HG02610 (cell line): ENCODE measurements at regions not wholly inside any gene's neighbourhood (a gene's known extent, or its start where the extent isn't known, plus 50 kb on each side); places are given as distances from the start of the nearest gene placed in this dataset.
A peak's percentile ranks its signal among the peaks of the same experiment; 100 is the strongest.
"Not testable (repeated sequence)": the region's sequence is repeated elsewhere in the genome, so short reads cannot be mapped to it uniquely, and the experiment has no call there.

Experiments used
- ATAC-seq: cut with Tn5 transposase; IDR thresholded peaks from one replicate; pipeline ENCODE4 v1.9.1; 2021; ENCODE audit warnings: mild to moderate bottlenecking, moderate library complexity; ENCODE audit not compliant: unreplicated experiment

DNA sequence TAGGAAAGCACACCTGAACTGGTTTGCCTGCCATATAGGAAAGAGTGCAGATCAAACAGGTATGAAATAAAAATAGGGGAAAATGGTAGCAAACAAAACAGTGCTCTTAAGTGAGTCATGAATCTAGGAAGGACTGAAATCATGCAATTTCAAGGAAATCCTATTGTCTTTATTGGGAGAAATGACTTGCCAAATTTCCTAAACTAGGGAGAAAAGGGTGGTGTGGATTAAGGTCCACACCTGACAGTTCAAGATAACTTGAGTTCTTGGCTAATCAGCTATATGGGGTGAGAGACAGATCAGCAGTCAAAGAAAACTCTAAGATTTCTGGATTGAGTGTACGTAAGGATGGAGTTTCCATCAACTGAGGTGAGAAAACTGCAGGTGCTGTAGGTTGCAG lies 101.1 kb downstream of the PRKAB2 start:
- no peak for ATAC-seq

DNA sequence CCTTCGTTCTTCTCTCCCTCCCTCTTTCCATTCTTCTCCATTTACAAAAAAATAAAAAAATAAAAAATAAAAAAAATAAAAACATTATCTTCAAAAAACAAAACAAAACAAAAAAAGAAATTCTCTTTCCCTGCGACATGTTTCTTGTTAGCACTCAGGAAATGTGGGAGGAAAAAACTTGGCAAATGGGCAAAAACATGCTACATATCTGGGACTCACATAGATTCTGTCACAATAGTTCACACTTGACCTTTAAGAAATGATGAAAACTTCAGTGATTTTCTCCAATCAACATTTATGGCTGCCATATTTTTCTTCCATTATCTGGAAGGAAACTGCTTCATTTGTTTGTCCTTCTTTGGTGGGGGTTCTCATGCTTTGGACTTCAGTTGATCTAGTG lies 109.3 kb downstream of the PRKAB2 start:
- ATAC-seq, result no peak

DNA sequence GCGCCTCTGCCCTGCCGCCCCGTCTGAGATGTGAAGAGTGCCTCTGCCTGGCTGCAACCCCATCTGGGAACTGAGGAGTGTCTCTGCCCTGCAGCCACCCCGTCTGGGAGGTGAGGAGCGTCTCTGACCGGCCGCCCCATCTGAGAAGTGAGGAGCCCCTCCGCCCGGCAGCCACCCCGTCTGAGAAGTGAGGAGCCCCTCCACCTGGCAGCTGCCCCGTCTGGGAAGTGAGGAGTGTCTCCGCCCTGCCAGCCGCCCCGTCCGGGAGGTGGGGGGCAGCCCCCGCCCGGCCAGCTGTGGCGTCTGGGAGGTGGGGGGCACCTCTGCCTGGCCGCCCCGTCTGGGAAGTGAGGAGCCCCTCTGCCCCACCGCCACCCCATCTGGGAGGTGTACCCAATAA lies 110.4 kb downstream of the PRKAB2 start:
- ATAC-seq, result not testable (repeated sequence)

DNA sequence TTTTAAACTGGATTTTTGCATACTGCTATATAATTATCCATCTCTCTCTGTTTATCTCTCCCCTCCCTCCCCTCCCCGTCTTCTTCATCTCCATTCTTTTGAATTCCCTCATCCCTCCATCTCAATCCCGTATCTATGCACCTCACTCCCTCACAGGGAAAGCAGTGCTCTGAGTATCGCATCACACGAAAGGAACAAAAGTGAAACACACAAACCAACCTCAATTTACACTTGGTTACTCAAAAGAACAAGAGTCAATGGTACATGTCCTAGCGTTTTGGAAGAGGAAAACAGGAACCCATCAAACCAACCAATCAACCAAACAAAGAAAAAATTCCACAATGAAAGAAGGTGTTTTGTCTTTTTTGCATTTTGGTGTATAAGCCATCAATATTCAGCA lies 115.1 kb downstream of the NBPF12 start:
- ATAC-seq, result no peak

DNA sequence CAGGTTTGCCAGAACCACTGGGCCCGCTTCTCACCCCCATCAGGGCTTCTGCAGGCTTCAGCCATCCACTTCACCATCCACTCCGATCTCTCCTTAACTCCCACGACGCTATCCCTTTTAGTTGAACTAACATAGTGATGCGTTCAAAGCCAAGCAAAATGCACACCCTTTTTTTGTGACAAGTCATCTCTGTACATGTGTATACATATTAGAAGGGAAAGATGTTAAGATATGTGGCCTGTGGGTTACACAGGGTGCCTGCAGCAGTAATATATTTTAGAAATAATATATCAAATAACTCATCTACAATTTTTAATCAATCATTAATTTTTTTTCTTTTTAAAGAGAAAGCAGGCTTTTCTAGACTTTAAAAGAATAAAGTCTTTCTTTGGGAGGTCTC lies 114.6 kb downstream of the NBPF12 start:
- no peak for ATAC-seq

DNA sequence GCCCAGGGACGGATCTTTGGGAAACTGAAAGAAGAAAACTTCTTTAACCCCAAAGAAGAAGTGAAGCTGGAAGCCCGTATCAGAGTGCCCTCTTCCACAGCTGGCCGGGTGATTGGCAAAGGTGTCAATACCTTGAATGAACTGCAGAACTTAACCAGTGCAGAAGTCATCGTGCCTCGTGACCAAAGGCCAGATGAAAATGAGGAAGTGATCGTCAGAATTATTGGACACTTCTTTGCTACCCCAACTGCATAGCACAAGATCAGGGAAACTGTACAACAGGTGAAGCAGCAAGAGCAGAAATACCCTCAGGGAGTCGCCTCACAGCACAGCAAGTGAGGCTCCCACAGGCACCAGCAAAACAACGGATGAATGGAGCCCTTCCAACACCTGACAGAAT lies 114.0 kb downstream of the NBPF12 start:
- ATAC-seq, result no peak

DNA sequence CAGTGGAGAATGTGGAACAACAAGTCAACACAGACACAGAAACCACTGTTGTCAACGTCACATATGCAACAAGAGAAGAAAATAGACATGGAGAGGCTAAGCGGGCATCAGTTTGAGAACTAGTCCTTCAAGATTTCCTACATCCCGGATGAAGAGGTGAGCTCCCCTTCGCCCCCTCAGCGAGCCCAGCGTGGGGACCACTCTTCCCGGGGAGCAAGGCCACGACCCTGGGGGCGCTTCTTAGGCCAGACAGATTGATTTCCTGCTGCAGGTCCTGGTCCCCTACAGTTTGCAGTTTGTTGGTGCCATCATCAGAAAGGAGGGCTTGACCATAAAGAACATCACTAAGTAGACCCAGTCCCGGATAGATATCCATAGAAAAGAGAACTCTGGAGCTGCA lies 113.0 kb downstream of the NBPF12 start:
- ATAC-seq, result no peak

DNA sequence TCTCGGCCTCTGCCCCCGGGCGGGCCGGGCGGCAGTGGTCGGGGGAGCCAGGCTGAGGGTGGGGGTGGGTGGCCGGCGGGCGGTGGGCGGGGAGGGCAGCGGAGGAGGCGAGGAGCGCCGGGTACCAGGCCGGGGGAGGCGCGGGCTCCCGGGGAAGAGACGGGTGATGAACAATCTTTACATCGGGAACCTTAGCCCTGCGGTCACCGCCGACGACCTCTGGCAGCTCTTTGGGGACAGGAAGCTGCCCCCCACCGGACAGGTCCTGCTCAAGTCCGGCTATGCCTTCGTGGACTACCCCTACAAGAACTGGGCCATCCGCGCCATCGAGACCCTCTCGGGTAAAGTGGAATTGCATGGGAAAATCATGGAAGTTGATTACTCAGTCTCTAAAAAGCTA lies 112.5 kb downstream of the NBPF12 start:
- no peak for ATAC-seq

DNA sequence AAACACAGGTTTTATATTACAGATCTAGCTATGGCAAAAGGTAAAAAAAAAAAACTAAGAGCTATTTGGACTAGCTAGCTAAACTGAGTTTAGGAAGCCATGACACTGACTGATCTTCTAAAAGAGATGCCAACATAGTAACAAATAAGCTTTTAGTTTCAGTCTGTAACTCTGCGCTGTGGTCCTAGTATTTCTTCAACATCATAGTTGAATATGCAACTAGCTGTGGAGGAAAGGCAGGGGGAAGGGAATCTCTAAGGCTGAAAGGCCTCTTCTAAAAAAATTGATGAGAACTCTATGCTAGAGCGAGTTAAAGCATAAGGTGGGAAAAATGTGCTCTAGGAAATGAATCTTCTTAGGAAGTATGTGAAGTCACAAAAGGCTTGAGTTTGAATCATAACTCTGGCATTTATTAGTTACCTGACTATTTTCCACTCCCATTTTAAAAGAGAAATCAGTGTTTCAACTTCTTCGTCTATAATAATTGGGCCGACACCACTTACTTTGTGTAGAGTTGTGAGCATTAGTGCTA lies 108.8 kb downstream of the NBPF12 start:
- ATAC-seq, result peak; percentile 46

DNA sequence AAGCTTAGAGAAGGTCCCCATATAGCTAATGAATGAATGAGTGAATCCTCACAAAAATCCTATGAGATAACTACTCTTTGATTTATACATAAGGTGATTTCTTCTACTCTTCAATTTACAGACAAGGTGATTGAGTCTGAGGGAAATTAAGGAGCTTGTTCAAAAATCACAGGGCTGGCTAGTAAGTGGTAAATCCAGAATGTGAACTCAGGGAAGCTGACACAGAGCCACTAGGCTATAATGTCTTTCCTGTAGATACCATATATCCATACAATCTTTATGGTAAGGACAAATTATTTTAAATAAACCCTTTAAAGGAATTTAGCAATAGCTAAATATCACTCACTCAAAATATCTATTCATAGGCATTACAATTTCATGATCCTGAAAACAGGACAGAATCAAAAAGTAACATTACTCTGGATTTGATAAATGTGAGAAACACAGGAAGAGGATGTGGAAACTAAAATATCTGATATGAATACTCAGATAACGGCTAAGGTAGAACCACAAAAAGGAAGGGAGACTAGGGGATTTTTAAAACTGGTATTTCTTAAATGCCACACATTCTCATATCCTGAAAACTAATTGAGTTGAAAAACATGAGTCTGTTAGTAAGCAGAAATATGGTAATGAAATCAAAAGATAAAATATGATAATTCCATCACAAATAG lies 108.2 kb downstream of the NBPF12 start:
- peak; percentile 64 for ATAC-seq
